Esophagus muscularis mucosa (tissue), 3 donors: ENCODE measurements at regions not wholly inside any gene's neighbourhood (a gene's known extent, or its start where the extent isn't known, plus 50 kb on each side); places are given as distances from the start of the nearest gene placed in this dataset.

Experiments
- CTCF ChIP-seq, 3 experiments: fragments of 200-600 bp in 2 of 3; fragments of 450-650 bp in 1 of 3; sonication (generic) in 2 of 3; IDR thresholded peaks; one replicate each; pipeline ENCODE4 v1.5.1; 2017 to 2019; ENCODE audit warnings: antibody characterized with exemption in 3 of 3, mild to moderate bottlenecking in 2 of 3, moderate library complexity in 1 of 3
- EP300 ChIP-seq: sonication (generic); formaldehyde crosslinking; IDR thresholded peaks from one replicate; pipeline ENCODE4 v1.6.1; 2017; ENCODE audit warnings: antibody characterized with exemption

DNA sequence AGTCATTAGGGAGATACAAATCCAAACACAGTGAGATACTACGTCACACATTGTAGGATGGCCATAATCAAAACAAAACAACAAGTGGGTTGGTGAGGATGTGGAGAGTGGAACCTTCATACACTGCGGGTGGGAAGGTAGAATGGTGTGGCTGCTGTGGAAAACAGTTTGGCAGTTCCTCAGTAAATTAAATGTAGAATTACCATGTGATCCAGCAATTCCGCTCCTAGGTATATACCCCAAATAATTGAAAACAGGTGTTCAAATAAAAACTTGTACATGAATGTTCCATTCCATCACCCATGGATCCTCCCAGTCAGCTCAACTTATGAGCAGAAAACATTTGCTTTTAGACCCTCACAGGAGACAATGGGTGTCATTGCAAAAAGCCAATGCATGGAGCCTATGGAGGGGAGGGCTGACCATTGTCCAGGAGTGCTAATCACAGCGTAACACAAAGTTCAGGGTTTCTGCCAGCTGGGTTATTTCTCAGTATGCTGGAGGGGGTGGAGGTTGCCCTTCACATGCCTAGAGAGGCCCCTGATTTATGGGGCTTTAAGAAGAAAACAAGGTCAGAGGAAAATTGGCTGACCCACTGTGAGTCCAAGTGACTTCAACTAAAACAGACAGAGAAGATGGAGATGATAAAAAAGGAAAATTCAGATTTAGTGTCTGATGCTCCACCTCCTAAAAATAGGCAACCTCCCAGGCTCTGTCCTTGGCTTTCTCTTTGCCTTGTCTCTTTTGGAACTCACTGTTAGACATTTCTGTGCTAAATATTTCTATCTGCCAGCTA, 124.1 kb downstream of the WDR11 start:
- TF ChIP-seq EP300, result no peak
- TF ChIP-seq CTCF (IDR thresholded peaks at IDR 0.05), result no peak
